Left renal cortex interstitium (tissue), 4 donors: ENCODE measurements at regions not wholly inside any gene's neighbourhood (a gene's known extent, or its start where the extent isn't known, plus 50 kb on each side); places are given as distances from the start of the nearest gene placed in this dataset.
"Not testable (repeated sequence)": the region's sequence is repeated elsewhere in the genome, so short reads cannot be mapped to it uniquely, and the experiment has no call there.

Experiments used
- DNase-seq, 4 donors: peaks; one replicate each; pipeline ENCODE4 v3.0.0-alpha.2; 2013; ENCODE audit warnings: low read depth in 4 of 4, low spot score in 2 of 4, missing footprints in 1 of 4

- no peak for DNase-seq
Observed at GRCh38 chr12:60231976-60232907, 636.4 kb downstream of the SLC16A7 start.

GRCh38 chr12:60234611-60235195 lies 638.9 kb downstream of the SLC16A7 start:
- DNase-seq: not testable (repeated sequence)

GRCh38 chr12:60235261-60235660 lies 639.4 kb downstream of the SLC16A7 start:
- no peak for DNase-seq

GRCh38 chr12:60236416-60236815 lies 640.6 kb downstream of the SLC16A7 start:
- DNase-seq: not testable (repeated sequence)

GRCh38 chr12:60240891-60241290 lies 645.1 kb downstream of the SLC16A7 start:
- DNase-seq: no peak

GRCh38 chr12:60251091-60251490 lies 655.3 kb downstream of the SLC16A7 start:
- no peak for DNase-seq

- DNase-seq: no peak
Observed at GRCh38 chr12:60252359-60253096, 656.7 kb downstream of the SLC16A7 start.

- no peak for DNase-seq
Observed at GRCh38 chr12:60255044-60255443, 659.2 kb downstream of the SLC16A7 start.

- DNase-seq: no peak
Observed at GRCh38 chr12:60257063-60257462, 661.2 kb downstream of the SLC16A7 start.

- no peak for DNase-seq
Observed at GRCh38 chr12:60259225-60259624, 663.4 kb downstream of the SLC16A7 start.

- no peak for DNase-seq
Observed at GRCh38 chr12:60262378-60262777, 666.5 kb downstream of the SLC16A7 start.

GRCh38 chr12:60263161-60263560 lies 667.3 kb downstream of the SLC16A7 start:
- DNase-seq: no peak

GRCh38 chr12:60263836-60264493 lies 668.1 kb downstream of the SLC16A7 start:
- no peak for DNase-seq

GRCh38 chr12:60265741-60266140 lies 669.9 kb downstream of the SLC16A7 start:
- DNase-seq: no peak

- DNase-seq: no peak
Observed at GRCh38 chr12:60266381-60266852, 670.6 kb downstream of the SLC16A7 start.

GRCh38 chr12:60269611-60270269 lies 673.9 kb downstream of the SLC16A7 start:
- no peak for DNase-seq

- DNase-seq: no peak
Observed at GRCh38 chr12:60271816-60272215, 676.0 kb downstream of the SLC16A7 start.

GRCh38 chr12:60278209-60278608 lies 682.4 kb downstream of the SLC16A7 start:
- no peak for DNase-seq

- DNase-seq: no peak
Observed at GRCh38 chr12:60279221-60279620, 683.4 kb downstream of the SLC16A7 start.

GRCh38 chr12:60281522-60281921 lies 685.7 kb downstream of the SLC16A7 start:
- DNase-seq: no peak
